ENCODE measurements at regions not wholly inside any gene's neighbourhood (a gene's known extent, or its start where the extent isn't known, plus 50 kb on each side); places are given as distances from the start of the nearest gene placed in this dataset.

GRCh38 chr14:96991226-96991625, 194.0 kb downstream of the VRK1 start:
- intact Hi-C loops (cut with micrococcal nuclease) (no loop called here), dilution Hi-C loops (cut with HindIII; ENCODE audit: low sequenced_read_pairs, unreplicated experiment) (no loop called here), in situ Hi-C loops (cut with MboI; ENCODE audit: low sequenced_read_pairs) (no loop called here)
- WGBS, 2 experiments (ENCODE audit: extremely low coverage in 2 of 2, insufficient read length in 1 of 2), result no CpG with 5 or more reads among the region's 2 CpGs
- BruUV-seq (replicated peaks), result no TSS peak
- H4K8ac ChIP-seq (ENCODE audit: low read depth in 2 of 2, low read length in 2 of 2), result no peak overlapping the region
- H3K9me3 ChIP-seq (ENCODE audit: control insufficient read depth, insufficient read depth, low read length), result peaks cover 22% of the 10 kb centered on the region
- H4K20me1 ChIP-seq (ENCODE audit: insufficient read depth, low read length), result no peaks in the 10 kb centered on the region
- no peak overlapping the region for H2AK5ac ChIP-seq (ENCODE audit: low read depth, low read length)
- no peak overlapping the region for H2BK15ac ChIP-seq (ENCODE audit: low read depth, low read length)
- H3K14ac ChIP-seq (replicated peaks; ENCODE audit: low read depth, low read length), result no peak overlapping the region
- no peaks in the 10 kb centered on the region for H3K9me1 ChIP-seq (ENCODE audit: insufficient read depth, low read length)
- H3K56ac ChIP-seq (ENCODE audit: extremely low read depth, insufficient read depth, low read length), result no peak overlapping the region
- no peak overlapping the region for H2BK20ac ChIP-seq (ENCODE audit: low read depth, low read length)
- H3K27me3 ChIP-seq (ENCODE audit: control insufficient read depth, insufficient read depth, low read length), result no peaks in the 10 kb centered on the region
- no peak overlapping the region for H3K9ac ChIP-seq (ENCODE audit: low read depth, low read length)
- no peak overlapping the region for H4K91ac ChIP-seq (ENCODE audit: insufficient read depth, low read depth, low read length)
- H3K36me3 ChIP-seq (ENCODE audit: control insufficient read depth, insufficient read depth, low read length), result no peaks in the 10 kb centered on the region
- no peaks in the 10 kb centered on the region for H3K4me1 ChIP-seq (ENCODE audit: control insufficient read depth, insufficient read depth, low read length)
- H3K27ac ChIP-seq (ENCODE audit: insufficient read depth, low read length), result no peak overlapping the region
- TF ChIP-seq MAZ (IDR thresholded peaks at IDR 0.05; ENCODE audit: borderline replicate concordance, low read depth, low read length) (no peak), BHLHE40 (IDR thresholded peaks at IDR 0.05; ENCODE audit: low read depth, low read length) (no peak), ELK1 (IDR thresholded peaks at IDR 0.05; ENCODE audit: borderline replicate concordance, low read depth, low read length) (no peak), CEBPB (IDR thresholded peaks at IDR 0.05; ENCODE audit: low read depth, low read length) (no peak), SMC3 (IDR thresholded peaks at IDR 0.05; ENCODE audit: low read depth, low read length) (no peak), CTCF (conservative IDR thresholded peaks at IDR 0.05; ENCODE audit: low read depth, low read length) (no peak), CHD1 (IDR thresholded peaks at IDR 0.05; ENCODE audit: low read depth, low read length) (no peak), RCOR1 (IDR thresholded peaks at IDR 0.05; ENCODE audit: insufficient replicate concordance, low read length) (no peak), USF2 (IDR thresholded peaks at IDR 0.05; ENCODE audit: low read depth, low read length) (no peak), RAD21 (IDR thresholded peaks at IDR 0.05; ENCODE audit: low read length) (no peak), RFX5 (IDR thresholded peaks at IDR 0.05; ENCODE audit: low read depth, low read length) (no peak)
- no peak overlapping the region for H3K18ac ChIP-seq (ENCODE audit: low read depth, low read length)
- no peak overlapping the region for H3K4me2 ChIP-seq (ENCODE audit: low read depth, low read length)
- no peaks in the 10 kb centered on the region for H3K79me1 ChIP-seq (ENCODE audit: low read depth in 1 of 2, low read length in 2 of 2)
- ChIA-PET CTCF (no interaction called here), POLR2A (ENCODE audit: unreplicated experiment) (no interaction called here)
- no peak overlapping the region for H2BK5ac ChIP-seq (ENCODE audit: low read depth, low read length, poor library complexity, severe bottlenecking)
- ATAC-seq (ENCODE audit: low read depth), result no peak
- H3K23ac ChIP-seq (ENCODE audit: low read depth, low read length), result no peak overlapping the region
- H4K5ac ChIP-seq (ENCODE audit: low read depth, low read length), result no peak overlapping the region
- H2BK120ac ChIP-seq (ENCODE audit: low read depth, low read length), result no peak overlapping the region
- no peak overlapping the region for H2AFZ ChIP-seq (replicated peaks; ENCODE audit: low read length, poor library complexity)
- no peak for DNase-seq
- no peak overlapping the region for H3K4ac ChIP-seq (ENCODE audit: low read depth, low read length)
- H2AK9ac ChIP-seq (replicated peaks; ENCODE audit: low read depth, low read length, poor library complexity), result no peak overlapping the region
- no peak overlapping the region for H3K4me3 ChIP-seq (ENCODE audit: insufficient read depth, low read depth, low read length)

Measured in IMR-90 (cell line).